A549 (cell line): ENCODE measurements at regions not wholly inside any gene's neighbourhood (a gene's known extent, or its start where the extent isn't known, plus 50 kb on each side); places are given as distances from the start of the nearest gene placed in this dataset.

Experiments used
- CEBPB ChIP-seq, 2 experiments: fragments of >200 bp in 1 of 2; sonication (Bioruptor Twin) in 1 of 2; formaldehyde crosslinking in 1 of 2; IDR thresholded peaks; 2 replicates each; pipeline ENCODE4 v1.6.1; 2012 to 2016
- CHD2 ChIP-seq: fragments of 150-350 bp; IDR thresholded peaks from 2 replicates; pipeline ENCODE4 v1.6.1; 2014; ENCODE audit warnings: low read length; ENCODE audit not compliant: partially characterized antibody
- CTCF ChIP-seq: fragments of >200 bp; sonication (Bioruptor Twin); formaldehyde crosslinking; IDR thresholded peaks from 3 replicates; pipeline ENCODE4 v1.5.1; 2016
- EP300 ChIP-seq, 2 experiments: fragments of >200 bp; sonication (Bioruptor Twin); formaldehyde crosslinking; IDR thresholded peaks; 2 replicates in 1 of 2; 3 replicates in 1 of 2; pipeline ENCODE4 v1.6.1; 2016 to 2017
- HOXB5 ChIP-seq: fragments of 250-450 bp; sonication (Bioruptor Pico); IDR thresholded peaks from 2 replicates; pipeline ENCODE4 v1.5.0; 2020; ENCODE audit warnings: mild to moderate bottlenecking, moderate library complexity
- MAZ ChIP-seq: fragments of 150-350 bp; IDR thresholded peaks from 2 replicates; pipeline ENCODE4 v1.6.1; 2014; ENCODE audit warnings: antibody characterized with exemption, low read depth, low read length, borderline replicate concordance
- MYC ChIP-seq: IDR thresholded peaks from 2 replicates; pipeline ENCODE4 v1.6.1; 2012; ENCODE audit warnings: mild to moderate bottlenecking, inconsistent platforms, low read length, improper control_type of control experiment, borderline replicate concordance
- POLR2A ChIP-seq: IDR thresholded peaks from 2 replicates; pipeline ENCODE4 v1.6.1; 2012; ENCODE audit warnings: mild to moderate bottlenecking, low read length
- RAD21 ChIP-seq, 2 experiments: fragments of >200 bp in 1 of 2; sonication (Bioruptor Twin) in 1 of 2; formaldehyde crosslinking in 1 of 2; IDR thresholded peaks in 1 of 2; conservative IDR thresholded peaks in 1 of 2; 2 replicates in 1 of 2; 3 replicates in 1 of 2; pipeline ENCODE4 v1.6.1; 2012 to 2018; ENCODE audit warnings: inconsistent platforms in 1 of 2

GRCh38 chr12:68539615-68539952 is 71.1 kb upstream of the RAP1B start:
- no peak for TF ChIP-seq CTCF
- TF ChIP-seq POLR2A, result no peak
- no peak for TF ChIP-seq EP300 (IDR thresholded peaks at IDR 0.05)
- no peak for TF ChIP-seq MYC
- TF ChIP-seq HOXB5, result no peak
- TF ChIP-seq CEBPB (IDR thresholded peaks at IDR 0.05), result no peak
- no peak for TF ChIP-seq MAZ
- TF ChIP-seq RAD21 (conservative IDR thresholded peaks at IDR 0.05 in 1 of 2, IDR thresholded peaks at IDR 0.05 in 1 of 2), result no peak
- TF ChIP-seq CHD2, result no peak
